Neural cell (in vitro differentiated cells): ENCODE measurements at regions not wholly inside any gene's neighbourhood (a gene's known extent, or its start where the extent isn't known, plus 50 kb on each side); places are given as distances from the start of the nearest gene placed in this dataset.

Experiments used
- H2AFZ ChIP-seq: fragments of 200-600, 300-800 bp; sonication (generic), shearing (Covaris generic); 2 replicates; pipeline ENCODE4 v1.6.0; 2014; ENCODE audit warnings: low read depth, mild to moderate bottlenecking, antibody characterized with exemption, low read length, moderate library complexity
- H3F3A ChIP-seq: fragments of 200-600 bp; shearing (Covaris generic); 2 replicates; pipeline ENCODE4 v1.6.1; 2016; ENCODE audit warnings: mild to moderate bottlenecking, moderate library complexity, mixed read lengths, antibody characterized with exemption, low read length; ENCODE audit not compliant: insufficient read depth, poor library complexity, severe bottlenecking
- H3K27ac ChIP-seq: fragments of 200-600, 300-800 bp; sonication (generic), shearing (Covaris generic); 2 replicates; pipeline ENCODE4 v1.5.1; 2014; ENCODE audit warnings: mild to moderate bottlenecking, low read length, moderate library complexity
- H3K27me3 ChIP-seq: fragments of 300-800, 200-600 bp; sonication (generic), shearing (Covaris generic); 2 replicates; pipeline ENCODE4 v1.6.0; 2014; ENCODE audit warnings: mild to moderate bottlenecking, low read depth, low read length, moderate library complexity; ENCODE audit not compliant: insufficient read depth
- H3K36me3 ChIP-seq: fragments of 300-800, 200-600 bp; sonication (generic), shearing (Covaris generic); 2 replicates; pipeline ENCODE4 v1.5.1; 2014; ENCODE audit warnings: mild to moderate bottlenecking, antibody characterized with exemption, low read length, moderate library complexity; ENCODE audit not compliant: insufficient read depth
- H3K4me2 ChIP-seq: fragments of 300-800, 200-600 bp; sonication (generic), shearing (Covaris generic); 2 replicates; pipeline ENCODE4 v1.6.0; 2014; ENCODE audit warnings: mild to moderate bottlenecking, low read length
- H3K4me3 ChIP-seq: fragments of 300-800, 200-600 bp; sonication (generic), shearing (Covaris generic); 2 replicates; pipeline ENCODE4 v1.5.1; 2014; ENCODE audit warnings: mild to moderate bottlenecking, low read length, moderate library complexity
- H3K79me2 ChIP-seq: fragments of 200-600 bp; shearing (Covaris generic); replicated peaks from 2 replicates; pipeline ENCODE4 v1.6.0; 2014; ENCODE audit warnings: mild to moderate bottlenecking, low read length, moderate library complexity; ENCODE audit not compliant: insufficient read depth
- H3K9ac ChIP-seq: fragments of 300-800, 200-600 bp; sonication (generic), shearing (Covaris generic); 2 replicates; pipeline ENCODE4 v1.6.1; 2016; ENCODE audit warnings: mild to moderate bottlenecking, low read length, mixed read lengths
- H3K9me2 ChIP-seq: fragments of 200-600 bp; shearing (Covaris generic); 2 replicates; pipeline ENCODE4 v1.6.1; 2016; ENCODE audit warnings: mild to moderate bottlenecking, low read length, mixed read lengths; ENCODE audit not compliant: insufficient read depth
- H3K9me3 ChIP-seq: fragments of 200-600, 300-800 bp; sonication (generic), shearing (Covaris generic); 2 replicates; pipeline ENCODE4 v1.6.1; 2016; ENCODE audit warnings: mild to moderate bottlenecking, mixed run types, low read length, moderate library complexity, mixed read lengths
- H4K20me1 ChIP-seq: fragments of 200-600 bp; shearing (Covaris generic); 2 replicates; pipeline ENCODE4 v1.6.1; 2016; ENCODE audit warnings: mild to moderate bottlenecking, mixed run types; ENCODE audit not compliant: insufficient read depth
- EP300 ChIP-seq: fragments of 450-650 bp; conservative IDR thresholded peaks from 2 replicates; pipeline ENCODE4 v1.6.1; 2014; ENCODE audit warnings: antibody characterized with exemption, mild to moderate bottlenecking, moderate library complexity; ENCODE audit not compliant: poor library complexity, severe bottlenecking
- EZH2 ChIP-seq: fragments of 200-600, 300-800 bp; shearing (Covaris generic), sonication (generic); IDR thresholded peaks from 2 replicates; pipeline ENCODE4 v1.6.1; 2014; ENCODE audit warnings: antibody characterized with exemption, low read length, borderline replicate concordance, mild to moderate bottlenecking; ENCODE audit not compliant: insufficient read depth, poor library complexity, severe bottlenecking
- MXI1 ChIP-seq: fragments of 450-650 bp; conservative IDR thresholded peaks from 2 replicates; pipeline ENCODE4 v1.6.1; 2014; ENCODE audit warnings: antibody characterized with exemption, mild to moderate bottlenecking; ENCODE audit not compliant: poor library complexity, severe bottlenecking
- POLR2AphosphoS5 ChIP-seq: IDR thresholded peaks from 2 replicates; pipeline ENCODE4 v1.6.1; 2012
- RAD21 ChIP-seq: fragments of 450-650 bp; conservative IDR thresholded peaks from 2 replicates; pipeline ENCODE4 v1.6.1; 2014; ENCODE audit warnings: antibody characterized with exemption, mild to moderate bottlenecking, moderate library complexity
- SMC3 ChIP-seq: fragments of 450-650 bp; conservative IDR thresholded peaks from 2 replicates; pipeline ENCODE4 v1.6.1; 2014; ENCODE audit warnings: antibody characterized with exemption, mild to moderate bottlenecking, moderate library complexity; ENCODE audit not compliant: poor library complexity
- TAF1 ChIP-seq: IDR thresholded peaks from 2 replicates; pipeline ENCODE4 v1.6.1; 2012; ENCODE audit warnings: low read depth
- TF ChIP-seq, protein P1 (sequence below): IDR thresholded peaks from 2 replicates; pipeline ENCODE4 v1.6.1; 2012; ENCODE audit warnings: borderline replicate concordance
- TF ChIP-seq, protein P2 (sequence below): fragments of 450-650 bp; IDR thresholded peaks from 2 replicates; pipeline ENCODE4 v1.5.1; 2014; ENCODE audit warnings: antibody characterized with exemption, mild to moderate bottlenecking, moderate library complexity; ENCODE audit not compliant: poor library complexity, severe bottlenecking

- no peak overlapping the region for H3K9ac ChIP-seq
- H3K4me2 ChIP-seq: no peak overlapping the region
- H2AFZ ChIP-seq: no peak overlapping the region
- H3K27me3 ChIP-seq: no peaks in the 10 kb centered on the region
- no peak overlapping the region for H3K4me3 ChIP-seq
- H3K27ac ChIP-seq: no peak overlapping the region
- H3K9me3 ChIP-seq: no peaks in the 10 kb centered on the region
- TF ChIP-seq, protein P1, sequence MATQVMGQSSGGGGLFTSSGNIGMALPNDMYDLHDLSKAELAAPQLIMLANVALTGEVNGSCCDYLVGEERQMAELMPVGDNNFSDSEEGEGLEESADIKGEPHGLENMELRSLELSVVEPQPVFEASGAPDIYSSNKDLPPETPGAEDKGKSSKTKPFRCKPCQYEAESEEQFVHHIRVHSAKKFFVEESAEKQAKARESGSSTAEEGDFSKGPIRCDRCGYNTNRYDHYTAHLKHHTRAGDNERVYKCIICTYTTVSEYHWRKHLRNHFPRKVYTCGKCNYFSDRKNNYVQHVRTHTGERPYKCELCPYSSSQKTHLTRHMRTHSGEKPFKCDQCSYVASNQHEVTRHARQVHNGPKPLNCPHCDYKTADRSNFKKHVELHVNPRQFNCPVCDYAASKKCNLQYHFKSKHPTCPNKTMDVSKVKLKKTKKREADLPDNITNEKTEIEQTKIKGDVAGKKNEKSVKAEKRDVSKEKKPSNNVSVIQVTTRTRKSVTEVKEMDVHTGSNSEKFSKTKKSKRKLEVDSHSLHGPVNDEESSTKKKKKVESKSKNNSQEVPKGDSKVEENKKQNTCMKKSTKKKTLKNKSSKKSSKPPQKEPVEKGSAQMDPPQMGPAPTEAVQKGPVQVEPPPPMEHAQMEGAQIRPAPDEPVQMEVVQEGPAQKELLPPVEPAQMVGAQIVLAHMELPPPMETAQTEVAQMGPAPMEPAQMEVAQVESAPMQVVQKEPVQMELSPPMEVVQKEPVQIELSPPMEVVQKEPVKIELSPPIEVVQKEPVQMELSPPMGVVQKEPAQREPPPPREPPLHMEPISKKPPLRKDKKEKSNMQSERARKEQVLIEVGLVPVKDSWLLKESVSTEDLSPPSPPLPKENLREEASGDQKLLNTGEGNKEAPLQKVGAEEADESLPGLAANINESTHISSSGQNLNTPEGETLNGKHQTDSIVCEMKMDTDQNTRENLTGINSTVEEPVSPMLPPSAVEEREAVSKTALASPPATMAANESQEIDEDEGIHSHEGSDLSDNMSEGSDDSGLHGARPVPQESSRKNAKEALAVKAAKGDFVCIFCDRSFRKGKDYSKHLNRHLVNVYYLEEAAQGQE: no peak
- TF ChIP-seq RAD21 (no peak), EP300 (no peak), EZH2 (no peak), SMC3 (no peak), TAF1 (no peak), POLR2AphosphoS5 (no peak), MXI1 (no peak)
- TF ChIP-seq, protein P2, sequence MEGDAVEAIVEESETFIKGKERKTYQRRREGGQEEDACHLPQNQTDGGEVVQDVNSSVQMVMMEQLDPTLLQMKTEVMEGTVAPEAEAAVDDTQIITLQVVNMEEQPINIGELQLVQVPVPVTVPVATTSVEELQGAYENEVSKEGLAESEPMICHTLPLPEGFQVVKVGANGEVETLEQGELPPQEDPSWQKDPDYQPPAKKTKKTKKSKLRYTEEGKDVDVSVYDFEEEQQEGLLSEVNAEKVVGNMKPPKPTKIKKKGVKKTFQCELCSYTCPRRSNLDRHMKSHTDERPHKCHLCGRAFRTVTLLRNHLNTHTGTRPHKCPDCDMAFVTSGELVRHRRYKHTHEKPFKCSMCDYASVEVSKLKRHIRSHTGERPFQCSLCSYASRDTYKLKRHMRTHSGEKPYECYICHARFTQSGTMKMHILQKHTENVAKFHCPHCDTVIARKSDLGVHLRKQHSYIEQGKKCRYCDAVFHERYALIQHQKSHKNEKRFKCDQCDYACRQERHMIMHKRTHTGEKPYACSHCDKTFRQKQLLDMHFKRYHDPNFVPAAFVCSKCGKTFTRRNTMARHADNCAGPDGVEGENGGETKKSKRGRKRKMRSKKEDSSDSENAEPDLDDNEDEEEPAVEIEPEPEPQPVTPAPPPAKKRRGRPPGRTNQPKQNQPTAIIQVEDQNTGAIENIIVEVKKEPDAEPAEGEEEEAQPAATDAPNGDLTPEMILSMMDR: no peak
- H3K9me2 ChIP-seq: no peaks in the 10 kb centered on the region
- H4K20me1 ChIP-seq: no peaks in the 10 kb centered on the region
- no peaks in the 10 kb centered on the region for H3K79me2 ChIP-seq
- H3F3A ChIP-seq: no peaks in the 10 kb centered on the region
- H3K36me3 ChIP-seq: no peaks in the 10 kb centered on the region
These were observed 166.3 kb downstream of the ETS2 start for GRCh38 chr21:38972078-38972477.

DNA sequence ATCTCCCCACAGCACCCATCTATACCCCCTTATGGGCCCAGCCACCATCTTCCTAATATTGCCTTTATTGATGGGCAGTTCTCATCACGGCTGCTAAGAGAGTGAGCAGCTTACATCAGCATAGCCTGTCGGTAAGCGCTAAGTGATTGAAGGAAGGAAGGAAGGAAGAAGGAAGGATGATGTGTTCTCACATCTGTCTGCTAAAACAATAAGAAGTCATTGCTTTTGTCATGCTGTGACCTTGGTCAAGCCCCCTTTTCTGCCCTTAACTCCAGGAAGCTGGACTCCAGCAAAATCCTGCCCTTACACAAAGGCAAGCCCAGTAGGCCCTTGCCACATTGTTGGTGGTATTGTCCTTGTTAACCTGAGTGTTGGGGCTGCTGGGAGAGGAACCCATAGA lies 165.0 kb downstream of the ETS2 start:
- no peak overlapping the region for H3K27ac ChIP-seq
- H3K4me3 ChIP-seq: no peak overlapping the region
- no peaks in the 10 kb centered on the region for H3F3A ChIP-seq
- no peaks in the 10 kb centered on the region for H3K27me3 ChIP-seq
- H3K9me3 ChIP-seq: no peaks in the 10 kb centered on the region
- H3K79me2 ChIP-seq: no peaks in the 10 kb centered on the region
- TF ChIP-seq MXI1: no peak
- no peak for TF ChIP-seq RAD21
- TF ChIP-seq, protein P2: no peak
- TF ChIP-seq EZH2: no peak
- TF ChIP-seq, protein P1: no peak
- TF ChIP-seq EP300: no peak
- no peak for TF ChIP-seq SMC3
- no peak for TF ChIP-seq TAF1
- TF ChIP-seq POLR2AphosphoS5: no peak
- no peaks in the 10 kb centered on the region for H3K36me3 ChIP-seq
- no peaks in the 10 kb centered on the region for H4K20me1 ChIP-seq
- H2AFZ ChIP-seq: no peak overlapping the region
- no peak overlapping the region for H3K4me2 ChIP-seq
- no peak overlapping the region for H3K9ac ChIP-seq
- no peaks in the 10 kb centered on the region for H3K9me2 ChIP-seq
